Fibroblast of the aortic adventitia (primary cell): ENCODE measurements at regions not wholly inside any gene's neighbourhood (a gene's known extent, or its start where the extent isn't known, plus 50 kb on each side); places are given as distances from the start of the nearest gene placed in this dataset.
"Not testable (repeated sequence)": the region's sequence is repeated elsewhere in the genome, so short reads cannot be mapped to it uniquely, and the experiment has no call there.

Experiments used
- DNase-seq: peaks from one replicate; pipeline ENCODE4 v3.0.0-alpha.2; 2010; ENCODE audit warnings: low read depth
- H3K4me3 ChIP-seq: 2 replicates; pipeline ENCODE4 v1.5.1; 2011; ENCODE audit warnings: low read depth, mild to moderate bottlenecking, control low read depth, low read length, moderate library complexity
- TF ChIP-seq, protein P1 (sequence below): IDR thresholded peaks from 2 replicates; pipeline ENCODE4 v1.5.1; 2011; ENCODE audit warnings: mild to moderate bottlenecking, low read length, control low read depth, inconsistent platforms; ENCODE audit not compliant: insufficient read depth

DNA sequence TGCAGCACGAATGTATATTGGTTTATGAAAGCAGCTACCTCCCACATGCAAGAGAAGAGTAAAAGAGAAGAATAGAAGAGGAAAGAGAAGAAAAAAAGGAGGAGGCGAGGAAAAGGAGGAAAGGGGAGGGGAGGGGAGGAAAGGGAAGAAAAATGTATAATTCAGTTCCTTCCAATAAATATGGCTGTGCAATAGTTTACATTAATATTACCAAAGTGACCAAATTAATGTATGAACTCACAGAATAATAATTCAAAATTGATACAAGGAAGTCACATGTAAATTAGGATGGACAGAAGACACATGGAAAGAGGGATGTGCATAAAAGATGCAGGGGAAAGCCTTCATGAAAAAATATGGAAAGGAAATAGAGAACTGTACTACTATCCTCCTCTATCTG is 172.5 kb downstream of the SLC38A4 start:
- H3K4me3 ChIP-seq: no peak overlapping the region
- TF ChIP-seq, protein P1, sequence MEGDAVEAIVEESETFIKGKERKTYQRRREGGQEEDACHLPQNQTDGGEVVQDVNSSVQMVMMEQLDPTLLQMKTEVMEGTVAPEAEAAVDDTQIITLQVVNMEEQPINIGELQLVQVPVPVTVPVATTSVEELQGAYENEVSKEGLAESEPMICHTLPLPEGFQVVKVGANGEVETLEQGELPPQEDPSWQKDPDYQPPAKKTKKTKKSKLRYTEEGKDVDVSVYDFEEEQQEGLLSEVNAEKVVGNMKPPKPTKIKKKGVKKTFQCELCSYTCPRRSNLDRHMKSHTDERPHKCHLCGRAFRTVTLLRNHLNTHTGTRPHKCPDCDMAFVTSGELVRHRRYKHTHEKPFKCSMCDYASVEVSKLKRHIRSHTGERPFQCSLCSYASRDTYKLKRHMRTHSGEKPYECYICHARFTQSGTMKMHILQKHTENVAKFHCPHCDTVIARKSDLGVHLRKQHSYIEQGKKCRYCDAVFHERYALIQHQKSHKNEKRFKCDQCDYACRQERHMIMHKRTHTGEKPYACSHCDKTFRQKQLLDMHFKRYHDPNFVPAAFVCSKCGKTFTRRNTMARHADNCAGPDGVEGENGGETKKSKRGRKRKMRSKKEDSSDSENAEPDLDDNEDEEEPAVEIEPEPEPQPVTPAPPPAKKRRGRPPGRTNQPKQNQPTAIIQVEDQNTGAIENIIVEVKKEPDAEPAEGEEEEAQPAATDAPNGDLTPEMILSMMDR: no peak
- no peak for DNase-seq

DNA sequence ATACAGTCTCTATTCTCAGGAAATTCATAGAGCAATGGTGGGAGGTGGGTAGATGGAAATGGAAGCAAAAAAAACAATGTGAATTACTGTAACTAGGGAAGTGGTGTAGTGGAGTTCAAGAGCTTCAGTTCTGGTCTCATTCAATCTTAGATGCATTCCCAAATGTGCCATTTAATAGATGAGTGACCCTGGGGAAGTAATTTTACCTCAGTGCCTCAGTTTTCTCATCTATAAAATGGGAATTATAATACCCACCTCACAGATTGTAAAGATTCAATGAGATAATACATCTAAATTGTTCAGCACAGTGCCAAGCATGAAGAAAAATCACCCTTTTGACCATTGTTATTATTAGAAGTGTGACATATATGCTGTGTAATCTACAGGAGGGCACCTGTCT is 173.1 kb downstream of the SLC38A4 start:
- TF ChIP-seq, protein P1: no peak
- H3K4me3 ChIP-seq: no peak overlapping the region
- no peak for DNase-seq

DNA sequence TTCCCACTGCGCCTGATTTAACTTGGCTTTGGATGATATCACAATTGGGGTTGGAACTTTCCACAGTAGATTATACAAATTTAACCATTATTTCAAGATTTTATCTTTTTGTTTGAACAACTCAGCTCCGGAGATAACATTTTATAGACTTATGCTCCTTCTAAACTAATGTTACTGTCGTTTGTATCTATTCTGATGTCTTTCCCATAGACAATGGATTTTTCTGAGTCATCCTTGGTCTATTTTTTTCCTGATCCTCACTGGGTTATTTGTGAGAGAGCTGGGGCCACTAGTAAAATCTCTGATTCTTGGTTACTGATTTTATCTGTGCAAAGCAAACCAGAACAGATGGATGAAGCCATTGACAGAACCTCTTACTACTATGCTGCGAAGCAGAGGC is 175.1 kb downstream of the SLC38A4 start:
- peak; percentile 35 for DNase-seq
- no peak overlapping the region for H3K4me3 ChIP-seq
- TF ChIP-seq, protein P1: no peak

DNA sequence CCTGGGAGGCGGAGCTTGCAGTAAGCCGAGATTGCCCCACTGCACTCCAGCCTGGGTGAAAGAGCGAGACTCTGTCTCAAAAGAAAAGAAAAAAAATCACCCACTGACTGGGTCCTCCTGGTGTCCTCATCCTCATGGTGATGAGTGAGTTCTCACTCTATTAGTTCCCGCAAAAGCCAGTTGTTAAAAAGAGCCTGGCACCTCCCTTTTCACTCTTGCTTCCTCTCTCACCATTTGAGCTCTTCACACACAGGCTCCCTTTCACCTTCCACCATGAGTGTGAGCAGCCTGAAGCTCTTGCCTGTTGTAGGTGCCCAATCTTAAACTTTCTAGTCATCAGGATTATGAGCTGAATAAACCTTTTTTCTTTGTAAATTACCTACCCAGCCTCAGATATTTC is 176.4 kb downstream of the SLC38A4 start:
- TF ChIP-seq, protein P1: no peak
- DNase-seq: no peak
- no peak overlapping the region for H3K4me3 ChIP-seq

DNA sequence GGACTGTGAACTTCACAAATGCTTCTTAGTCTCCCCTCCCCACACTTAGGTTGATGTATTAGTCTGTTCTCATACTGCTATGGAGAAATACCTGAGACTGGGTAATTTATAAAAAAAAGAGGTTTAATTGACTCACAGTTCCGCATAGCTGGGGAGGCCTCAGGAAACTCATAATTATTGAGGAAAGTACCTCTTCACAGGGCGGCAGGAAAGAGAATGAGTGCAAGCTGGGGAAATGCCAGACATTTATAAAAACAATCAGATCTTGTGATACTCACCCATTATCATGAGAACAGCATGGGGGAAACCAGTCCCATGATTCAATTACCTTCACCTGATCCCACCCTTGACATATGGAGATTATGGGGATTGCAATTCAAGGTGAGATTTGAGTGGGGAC is 178.8 kb downstream of the SLC38A4 start:
- no peak overlapping the region for H3K4me3 ChIP-seq
- TF ChIP-seq, protein P1: no peak
- DNase-seq: no peak

DNA sequence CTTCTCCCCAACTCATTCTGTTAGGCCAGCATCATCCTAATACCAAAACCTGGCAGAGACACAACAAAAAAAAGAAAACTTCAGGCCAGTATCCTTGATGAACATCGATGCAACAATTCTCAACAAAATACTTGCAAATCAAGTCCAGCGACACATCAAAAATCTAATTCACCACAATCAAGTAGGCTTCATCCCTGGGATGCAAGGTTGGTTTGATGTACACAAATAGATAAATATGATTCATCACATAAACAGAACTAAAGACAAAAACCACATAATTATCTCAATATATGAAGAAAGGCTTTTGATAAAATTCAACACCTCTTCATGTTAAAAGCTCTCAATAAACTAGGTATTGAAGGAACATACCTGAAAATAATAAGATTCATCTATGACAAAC is 184.1 kb downstream of the SLC38A4 start:
- DNase-seq, H3K4me3 ChIP-seq: not testable (repeated sequence)

DNA sequence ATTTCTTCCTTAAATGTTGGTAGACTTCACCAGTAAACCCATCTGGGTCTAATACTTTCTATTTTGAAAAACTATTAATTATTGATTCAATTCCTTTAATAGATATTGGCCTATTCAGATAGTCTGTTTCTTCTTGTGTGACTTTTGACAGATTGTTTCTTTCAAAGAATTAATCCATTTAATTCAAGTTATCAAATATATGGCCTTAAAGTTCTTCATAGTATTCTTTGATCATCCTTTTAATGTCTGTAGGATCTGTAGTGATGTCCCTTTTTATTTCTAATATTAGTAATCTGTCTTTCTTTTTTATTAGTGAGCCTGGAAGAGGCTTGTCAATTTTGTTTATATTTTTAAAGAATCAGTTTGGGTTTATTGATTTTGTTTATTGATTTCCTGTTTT is 190.0 kb downstream of the SLC38A4 start:
- H3K4me3 ChIP-seq: no peak overlapping the region
- TF ChIP-seq, protein P1: no peak
- no peak for DNase-seq
